ENCODE measurements at regions not wholly inside any gene's neighbourhood (a gene's known extent, or its start where the extent isn't known, plus 50 kb on each side); places are given as distances from the start of the nearest gene placed in this dataset.

DNA sequence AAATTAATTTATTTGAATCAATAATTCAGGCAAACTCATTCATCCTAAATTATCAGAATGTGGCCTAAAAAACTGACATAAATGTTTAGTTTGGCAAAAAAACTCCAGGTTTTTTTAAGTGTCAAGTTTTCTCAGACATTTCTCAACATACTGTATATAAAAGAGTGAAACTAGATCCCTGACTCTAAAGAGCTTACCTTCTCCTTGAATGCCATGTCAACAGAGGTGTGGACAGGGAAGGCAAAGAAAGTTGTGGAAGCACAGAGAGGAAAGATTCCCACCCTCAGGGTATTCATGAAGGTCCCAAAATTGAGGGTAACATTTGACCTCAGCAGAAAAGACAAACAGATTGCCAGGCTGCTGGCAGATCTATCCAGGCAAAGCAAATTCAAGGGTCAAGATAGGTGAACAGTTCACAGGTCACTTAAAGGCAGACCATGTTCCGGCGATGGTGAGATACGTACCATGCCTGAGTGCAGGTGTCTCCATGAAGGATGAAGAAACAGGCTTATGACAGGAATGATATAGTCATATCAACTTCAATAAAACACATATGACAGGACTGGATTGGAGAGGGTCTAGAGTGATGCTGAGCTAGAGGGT is 1638.3 kb upstream of the ZEB2 start:
- DNase-seq: no peak

DNA sequence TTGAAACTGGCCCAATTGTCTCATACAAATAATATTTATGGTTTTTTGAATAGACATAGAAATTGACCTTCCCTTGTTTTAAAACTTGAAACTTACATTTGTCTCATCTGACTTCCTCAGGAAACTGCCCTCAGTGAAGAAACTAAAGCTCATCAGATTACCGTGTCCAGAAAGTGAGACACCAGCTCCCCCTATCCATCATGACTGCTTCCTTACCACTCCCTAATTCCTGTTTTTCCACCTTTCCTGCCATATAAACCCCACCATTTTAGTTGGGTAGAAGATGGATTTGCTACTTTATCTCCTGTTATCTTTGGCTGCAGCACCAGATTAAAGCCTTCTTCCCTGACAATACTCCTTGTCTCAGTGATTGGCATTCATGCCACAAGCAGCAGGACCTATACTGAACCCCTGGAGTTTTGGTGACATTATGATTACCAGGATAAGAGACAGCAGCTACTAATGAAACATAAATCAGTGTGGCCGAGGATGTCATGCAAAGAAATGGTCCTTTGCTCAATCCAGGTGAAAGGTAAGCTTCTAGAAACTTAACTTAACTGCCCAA is 1627.6 kb upstream of the ZEB2 start:
- DNase-seq: no peak

DNA sequence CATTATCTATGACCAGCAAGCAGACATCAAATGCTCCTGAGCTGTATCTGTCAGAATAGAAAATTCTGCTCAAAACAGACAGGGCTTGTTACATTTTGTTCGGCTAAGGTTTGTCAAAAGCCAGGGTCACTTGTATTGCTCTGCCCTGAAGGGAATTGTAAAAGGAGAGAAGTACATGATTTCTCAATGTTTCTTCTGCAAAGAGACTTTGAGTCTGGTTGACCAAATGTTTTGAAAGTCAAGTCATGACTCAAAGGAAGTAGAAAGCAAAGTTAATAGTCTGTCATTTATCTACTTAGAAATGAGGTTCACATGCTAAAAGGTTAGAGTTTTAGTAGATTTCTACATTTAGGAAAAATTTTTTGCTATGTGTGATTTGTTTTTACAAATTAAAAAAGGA is 1624.1 kb upstream of the ZEB2 start:
- no peak for DNase-seq

DNA sequence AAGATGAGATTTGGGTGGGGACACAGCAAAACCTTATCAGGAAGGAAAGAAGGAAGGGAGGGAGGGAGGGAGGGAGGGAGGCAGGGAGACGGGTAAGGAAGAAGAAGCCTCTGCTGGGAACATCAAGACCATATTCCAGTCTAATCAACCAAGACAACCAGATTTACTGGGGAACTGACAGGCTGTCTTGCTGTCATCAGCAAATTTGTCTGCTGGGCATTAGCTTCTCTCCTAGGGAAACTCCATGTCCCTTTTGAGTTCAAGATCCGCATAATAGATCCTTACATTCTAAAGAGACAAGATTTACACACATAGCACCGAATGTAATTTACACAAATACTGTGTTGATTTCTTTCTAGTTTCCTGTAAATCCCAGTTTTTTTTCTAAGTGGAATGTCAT is 1618.9 kb upstream of the ZEB2 start:
- no peak for DNase-seq

DNA sequence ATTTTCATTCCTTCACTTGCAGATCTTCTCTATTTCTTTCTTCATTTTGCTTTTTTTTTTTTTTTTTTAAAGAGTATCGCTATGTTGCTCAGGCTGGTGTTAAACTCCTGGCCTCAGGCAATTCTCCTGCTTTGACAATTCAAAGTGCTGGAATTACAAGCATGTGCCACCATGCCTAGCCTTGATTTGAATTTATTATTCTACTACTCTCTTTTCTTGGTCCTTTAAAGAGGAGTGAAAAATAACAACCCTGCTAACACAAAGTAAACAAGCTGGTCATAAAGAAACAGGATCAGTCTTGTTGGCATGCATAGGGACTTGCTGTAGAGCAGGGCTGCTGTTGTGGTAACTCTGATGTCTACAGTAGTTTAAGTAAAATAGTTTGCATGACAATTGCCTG is 1615.3 kb upstream of the ZEB2 start:
- DNase-seq: no peak

DNA sequence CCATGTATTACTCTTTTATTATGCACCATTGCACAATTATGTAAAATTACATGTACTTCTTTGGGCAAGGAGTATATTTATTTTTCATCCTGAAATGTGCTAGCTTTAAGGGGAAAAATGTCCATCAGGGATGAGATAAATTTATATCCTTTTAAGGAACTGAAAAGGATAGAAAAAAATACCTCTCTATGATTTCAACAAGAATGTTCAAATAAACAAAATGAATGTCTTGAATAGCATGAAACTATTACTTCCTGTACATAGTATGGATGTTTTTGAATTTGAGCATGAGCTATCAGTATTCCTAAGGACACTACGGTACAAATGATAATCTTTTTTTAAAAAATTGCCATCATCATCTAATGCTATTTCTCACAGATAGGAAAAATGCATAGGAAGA is 1611.9 kb upstream of the ZEB2 start:
- DNase-seq: no peak

DNA sequence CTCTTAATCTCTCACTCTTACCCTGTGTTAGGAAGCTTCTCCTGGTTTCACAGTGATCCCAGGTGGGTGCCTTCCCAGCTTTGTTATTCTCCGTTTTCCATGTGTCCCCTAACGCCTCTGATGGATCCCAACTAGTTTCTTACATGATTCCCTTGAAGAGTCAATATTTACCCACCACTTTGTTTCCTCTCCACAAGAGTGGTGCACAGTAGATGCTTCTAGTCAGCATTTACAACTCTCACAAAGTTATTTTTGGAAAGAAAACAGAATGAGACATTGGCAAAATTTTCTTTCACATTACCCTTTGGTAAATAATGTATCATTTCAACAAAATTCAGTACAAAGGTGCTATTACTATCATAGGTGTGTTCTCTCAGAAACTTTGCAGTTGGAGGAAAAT is 1611.1 kb upstream of the ZEB2 start:
- DNase-seq: no peak

DNA sequence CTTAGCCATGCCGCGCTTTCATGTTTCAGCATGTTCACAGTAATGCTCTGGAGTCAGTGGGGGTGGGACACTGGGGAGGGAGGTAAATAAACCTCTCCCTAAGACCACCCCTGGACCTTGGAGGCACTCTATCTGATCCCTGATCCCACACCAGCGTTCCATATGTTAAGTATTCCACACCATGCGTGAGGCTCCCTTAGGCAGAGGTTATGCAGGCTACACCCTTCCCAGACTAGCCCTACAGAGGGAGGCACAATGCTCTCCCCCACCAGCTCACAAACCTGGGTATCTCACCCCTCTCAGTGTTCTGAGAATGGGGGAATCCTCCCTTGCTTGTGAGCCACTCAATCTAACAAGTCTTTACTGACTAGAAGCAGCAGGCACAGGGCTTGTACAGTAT is 1610.4 kb upstream of the ZEB2 start:
- DNase-seq: no peak

DNA sequence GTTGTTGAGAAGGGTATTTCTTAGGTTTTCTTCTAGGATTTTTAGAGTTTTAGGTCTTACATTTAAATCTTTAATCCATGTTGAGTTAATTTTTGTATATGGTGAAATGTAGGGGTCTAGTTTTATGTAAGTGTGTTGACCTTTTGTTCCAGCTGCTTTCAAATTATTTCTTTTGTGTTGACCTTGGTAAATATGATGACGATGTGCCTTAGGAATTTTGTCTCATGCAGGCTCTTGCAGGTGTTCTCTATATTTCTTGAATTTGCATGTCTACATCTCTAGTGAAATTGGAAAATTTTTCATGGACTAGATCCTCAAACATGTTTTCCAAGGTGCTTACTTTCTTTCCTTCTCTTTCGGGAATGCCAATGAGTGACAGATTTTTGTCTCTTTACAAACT is 1609.3 kb upstream of the ZEB2 start:
- no peak for DNase-seq

DNA sequence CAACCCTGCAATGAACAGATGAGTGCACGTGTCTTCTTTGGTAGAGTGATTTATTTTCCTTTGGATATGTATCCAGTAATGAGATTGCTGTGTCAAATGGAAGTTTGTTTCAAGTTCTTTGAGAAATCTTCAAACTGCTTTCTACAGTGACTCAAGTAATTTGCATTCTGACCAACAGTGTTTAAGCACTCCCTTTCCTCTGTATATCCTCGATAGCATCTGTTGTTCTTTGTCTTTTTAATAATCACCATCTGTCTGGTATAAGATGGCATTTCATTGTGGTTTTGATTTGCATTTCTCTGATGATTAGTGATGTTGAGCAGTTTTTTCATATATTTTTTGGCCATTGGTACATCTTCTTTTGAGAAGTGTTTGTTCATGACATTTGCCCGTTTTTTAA is 1608.3 kb upstream of the ZEB2 start:
- no peak for DNase-seq

DNA sequence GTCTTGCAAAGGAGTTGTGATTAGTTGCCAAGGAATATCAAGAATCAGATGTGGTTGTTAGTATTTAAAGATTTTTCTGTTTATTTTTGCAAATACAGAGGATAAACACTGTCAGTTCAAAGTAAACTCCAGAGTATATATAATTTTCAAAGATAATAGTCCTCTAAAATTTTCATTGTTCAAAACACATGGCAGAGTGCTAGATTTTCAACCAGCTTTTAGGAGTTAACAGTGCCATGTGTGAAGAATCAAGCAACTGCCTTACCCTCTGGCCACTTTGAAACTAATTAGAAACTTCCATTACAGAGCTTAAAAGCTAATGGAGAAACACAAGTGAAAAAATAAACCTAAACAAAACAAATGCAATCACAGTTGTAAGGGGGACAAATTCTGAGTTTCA is 1605.6 kb upstream of the ZEB2 start:
- DNase-seq: no peak

DNA sequence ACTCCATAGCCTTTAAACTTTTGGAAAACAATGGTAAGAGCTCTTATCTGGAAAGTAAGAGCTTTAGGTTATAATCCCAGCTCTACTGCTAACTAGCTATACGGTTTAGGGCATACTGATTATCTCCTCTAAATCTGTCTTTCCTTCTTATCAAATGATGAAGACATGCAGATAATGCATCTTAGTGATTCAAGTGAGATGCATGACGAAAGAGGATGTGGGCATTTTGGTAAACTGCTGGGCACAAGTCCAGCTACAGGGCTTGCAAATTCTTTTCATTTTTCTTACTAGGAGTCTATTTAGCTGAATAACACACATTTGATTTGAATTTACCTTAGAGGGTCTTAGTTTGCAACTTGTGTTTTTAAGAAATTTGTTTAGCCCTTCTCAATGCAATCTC is 1604.8 kb upstream of the ZEB2 start:
- no peak for DNase-seq

DNA sequence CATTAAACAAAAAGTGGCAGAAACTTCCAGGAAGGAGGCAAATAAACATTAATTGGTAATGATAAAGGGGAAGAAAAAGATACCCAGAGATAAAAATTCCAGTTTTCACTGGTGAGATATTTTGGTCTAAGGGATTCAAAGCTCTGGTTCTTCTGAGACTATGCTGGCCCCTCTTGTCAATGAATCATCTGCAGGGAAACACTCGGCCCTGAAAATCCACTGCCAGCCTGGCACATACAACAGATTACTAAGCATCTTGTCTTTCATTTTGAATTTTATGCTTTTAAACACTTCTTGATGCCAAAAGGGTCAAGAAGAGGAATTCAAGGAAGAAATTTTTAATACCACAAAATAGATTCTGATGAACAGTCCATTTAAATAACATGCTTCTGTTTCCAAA is 1603.8 kb upstream of the ZEB2 start:
- DNase-seq: no peak

DNA sequence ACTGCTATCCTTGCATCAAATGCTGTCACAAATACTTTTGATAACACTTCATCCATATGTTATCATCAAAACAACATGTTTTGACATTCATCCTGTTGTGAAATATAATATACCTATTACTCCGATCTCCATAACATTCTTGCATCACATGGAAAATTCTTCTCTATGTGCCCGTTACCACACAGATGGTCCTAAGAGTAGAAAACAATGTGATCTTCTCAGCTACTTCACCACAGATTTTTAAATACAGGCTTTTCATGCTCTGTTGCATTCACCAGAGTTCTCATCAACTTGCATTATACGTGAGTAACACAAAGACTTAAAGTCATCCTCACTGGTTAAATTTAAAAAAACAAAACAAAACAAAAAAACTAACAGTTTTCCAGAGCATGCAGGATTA is 1603.3 kb upstream of the ZEB2 start:
- DNase-seq: no peak

DNA sequence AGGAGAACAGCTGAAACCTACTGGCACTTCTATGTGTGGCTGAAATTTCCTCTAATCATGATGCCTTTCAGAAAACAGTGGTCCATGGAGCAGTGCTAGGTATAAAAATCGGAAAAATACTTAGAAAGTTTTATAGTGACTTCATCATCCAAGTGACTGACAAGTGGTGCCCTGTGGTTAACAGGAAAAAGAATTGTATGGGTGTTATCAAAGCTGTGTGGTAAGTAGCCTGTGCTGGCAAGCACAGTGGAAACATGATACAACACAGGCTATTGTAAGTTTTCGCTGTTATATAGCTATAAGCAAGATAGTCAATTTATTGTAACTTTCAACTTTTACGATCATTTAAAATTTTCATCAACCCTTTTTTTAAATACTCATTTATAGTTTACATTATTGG is 1599.7 kb upstream of the ZEB2 start:
- DNase-seq: no peak

DNA sequence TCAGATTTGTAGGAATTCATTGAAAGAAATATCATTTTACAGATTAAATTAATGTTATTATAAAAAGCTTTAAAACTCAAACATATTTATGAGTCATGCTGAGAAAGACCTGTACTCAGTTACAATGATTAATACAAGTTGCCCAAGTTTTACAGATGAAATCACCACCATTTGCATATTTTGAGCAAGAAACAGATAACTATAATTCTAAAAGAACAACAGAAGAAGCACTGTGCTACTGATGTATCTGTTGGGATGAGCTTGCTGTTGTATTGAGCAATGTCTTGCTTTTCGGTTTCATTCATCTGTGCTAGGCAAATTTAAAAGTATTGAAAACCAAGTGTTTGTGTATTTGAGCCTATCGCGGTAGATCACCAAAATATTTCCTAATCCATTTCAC is 1589.1 kb upstream of the ZEB2 start:
- no peak for DNase-seq

DNA sequence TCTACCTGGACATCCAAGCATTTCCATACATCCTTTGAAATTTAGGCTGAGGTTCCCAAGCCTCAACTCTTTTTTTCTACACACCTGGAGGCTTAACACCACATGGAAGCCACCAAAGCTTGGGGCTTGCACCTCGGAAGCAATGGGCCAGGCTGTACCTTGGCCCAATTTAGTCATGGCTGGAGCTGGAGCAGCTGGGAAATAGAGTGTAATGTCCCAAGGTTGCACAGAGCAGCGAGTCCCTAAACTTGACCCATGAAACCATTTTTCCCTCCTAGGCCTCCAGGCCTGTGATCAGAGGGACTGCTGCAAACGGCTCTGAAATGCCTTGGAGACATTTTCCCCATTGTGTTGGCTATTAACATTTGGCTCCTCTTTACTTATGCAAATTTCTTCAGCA is 1574.3 kb upstream of the ZEB2 start:
- no peak for DNase-seq

DNA sequence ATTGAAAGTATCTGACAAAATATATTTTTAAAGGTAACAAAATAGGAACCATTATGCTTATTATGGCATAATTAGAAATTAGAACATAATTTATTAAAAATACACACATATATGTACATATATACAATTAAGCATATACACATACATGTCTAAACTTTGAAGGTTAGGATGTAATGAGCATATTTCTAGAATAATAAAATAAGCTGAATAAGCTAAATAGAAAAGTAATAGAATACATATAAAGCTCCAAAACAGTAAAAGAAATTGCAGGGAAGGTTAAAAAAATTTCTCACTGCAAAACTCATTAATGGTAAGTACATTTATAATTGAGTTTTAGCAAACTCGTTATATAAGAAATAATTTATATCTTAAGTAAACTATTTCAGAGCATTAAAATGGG is 1561.5 kb upstream of the ZEB2 start:
- DNase-seq: no peak

DNA sequence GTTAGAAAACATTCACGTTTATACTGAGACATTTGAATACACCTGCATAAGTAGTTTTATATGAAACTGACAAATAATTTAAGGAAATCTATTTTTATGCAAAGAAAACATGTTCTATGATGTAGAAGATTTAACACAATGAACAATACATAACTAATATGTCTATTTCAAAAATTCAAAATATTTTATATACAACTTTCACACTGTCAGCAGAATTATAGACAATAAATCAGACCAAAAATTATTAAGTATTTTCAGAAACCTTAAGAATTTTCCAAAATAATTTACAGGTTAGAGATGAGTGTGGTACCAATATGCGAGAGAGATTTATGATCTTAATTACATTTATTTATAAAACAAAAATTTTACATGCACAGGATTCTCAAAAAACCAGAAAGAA is 1561.0 kb upstream of the ZEB2 start:
- DNase-seq: no peak

DNA sequence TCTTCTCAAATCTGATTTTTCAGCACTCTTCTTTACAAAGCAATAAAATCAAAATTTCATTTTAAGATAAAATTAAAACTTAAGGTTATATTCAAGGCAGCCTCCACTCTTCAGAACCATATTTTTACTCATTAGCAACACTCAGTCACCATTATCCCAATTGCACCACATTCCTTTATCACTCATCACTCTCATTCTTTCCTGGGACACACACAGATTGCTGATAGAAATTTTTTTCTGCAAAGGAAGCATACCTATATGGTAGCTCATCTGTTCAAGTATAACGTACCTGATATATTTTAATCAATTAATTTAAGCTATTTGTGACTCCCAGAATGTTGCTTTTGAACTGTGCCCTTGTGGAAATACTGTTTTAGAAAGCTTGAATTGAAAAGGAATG is 1559.3 kb upstream of the ZEB2 start:
- no peak for DNase-seq

DNA sequence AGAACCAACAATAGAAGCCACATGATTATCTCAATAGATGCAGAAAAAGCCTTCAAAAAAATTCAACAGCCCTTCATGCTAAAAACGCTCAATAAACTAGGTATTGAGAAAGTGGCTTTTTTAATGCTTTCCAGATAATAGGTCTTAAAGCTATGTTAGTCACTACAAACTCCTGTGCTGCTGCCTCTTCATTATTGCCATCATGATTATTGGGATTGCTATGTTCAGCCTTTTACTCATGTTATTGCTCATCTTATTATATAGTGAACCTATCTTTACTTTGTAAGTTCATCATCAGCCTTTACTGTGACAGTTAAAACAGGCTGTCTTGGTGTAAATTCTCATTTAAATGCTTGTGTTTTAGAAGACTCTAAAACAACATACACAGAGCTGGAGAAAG is 1557.2 kb upstream of the ZEB2 start:
- no peak for DNase-seq

DNA sequence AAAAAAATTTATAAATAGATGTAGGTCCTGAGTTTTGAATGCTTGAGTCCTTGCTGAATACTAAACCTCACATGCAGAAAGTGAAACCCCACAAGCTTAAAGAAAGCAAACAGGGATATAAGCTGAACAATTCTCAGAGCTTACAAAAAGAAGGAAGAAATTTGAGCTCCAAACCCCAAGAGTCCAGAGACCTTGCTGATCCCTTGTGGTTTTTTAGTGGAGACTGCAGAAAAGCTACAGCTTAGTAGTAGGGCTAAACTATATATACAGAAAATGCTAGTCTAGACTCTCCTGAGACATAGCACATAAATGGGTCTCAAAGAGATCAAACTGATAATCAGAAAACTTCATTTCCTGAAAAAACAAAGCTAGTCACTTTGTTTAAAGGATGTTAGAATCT is 1548.1 kb upstream of the ZEB2 start:
- DNase-seq: no peak

DNA sequence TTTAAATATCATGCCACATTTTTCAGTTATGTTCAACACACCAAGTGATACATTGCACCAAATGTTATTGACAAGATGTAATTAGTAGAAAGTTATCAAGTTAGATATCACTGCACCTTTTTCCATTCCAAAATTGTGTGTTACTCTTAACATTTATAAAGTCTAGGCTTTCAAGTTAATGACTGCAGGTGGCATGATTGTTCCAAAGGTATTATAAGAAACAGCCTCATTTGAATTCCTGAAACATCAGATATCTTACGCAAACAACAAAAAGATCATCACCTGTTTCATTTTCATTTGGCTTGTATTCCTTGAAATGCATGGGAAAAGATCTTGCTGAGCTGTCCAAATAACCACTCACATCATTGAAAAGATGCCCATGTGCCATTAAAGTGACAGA is 1528.2 kb upstream of the ZEB2 start:
- no peak for DNase-seq

DNA sequence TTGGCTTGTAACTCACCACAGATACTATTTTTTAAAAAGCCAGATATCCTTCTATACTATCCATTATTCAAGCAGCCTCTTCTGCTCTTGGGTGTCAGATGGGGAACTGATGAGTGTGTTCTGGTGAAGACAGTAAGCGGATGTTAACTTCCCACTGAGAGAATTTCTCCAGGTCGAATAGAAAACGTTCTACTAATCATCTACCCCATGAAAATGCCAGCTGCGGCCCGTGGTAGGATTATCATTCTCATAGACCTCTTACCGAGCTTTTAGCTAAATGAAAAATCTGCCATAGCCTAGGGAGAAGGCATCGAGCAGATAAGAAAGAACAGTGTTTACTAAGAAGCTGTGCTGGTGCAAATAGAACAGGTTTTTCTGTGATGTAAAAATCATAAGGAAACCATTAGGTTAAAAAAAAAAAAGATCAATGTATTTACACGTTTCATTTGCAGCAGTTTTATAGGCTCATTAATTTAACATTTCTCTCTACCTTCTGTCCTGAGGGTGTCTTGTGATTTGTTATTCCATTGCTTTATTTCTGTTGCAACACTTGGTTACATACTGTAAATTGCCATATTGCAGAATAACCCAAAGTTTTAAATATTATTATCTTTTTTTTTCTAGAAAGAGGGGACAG is 1521.5 kb upstream of the ZEB2 start:
- no peak for DNase-seq

DNA sequence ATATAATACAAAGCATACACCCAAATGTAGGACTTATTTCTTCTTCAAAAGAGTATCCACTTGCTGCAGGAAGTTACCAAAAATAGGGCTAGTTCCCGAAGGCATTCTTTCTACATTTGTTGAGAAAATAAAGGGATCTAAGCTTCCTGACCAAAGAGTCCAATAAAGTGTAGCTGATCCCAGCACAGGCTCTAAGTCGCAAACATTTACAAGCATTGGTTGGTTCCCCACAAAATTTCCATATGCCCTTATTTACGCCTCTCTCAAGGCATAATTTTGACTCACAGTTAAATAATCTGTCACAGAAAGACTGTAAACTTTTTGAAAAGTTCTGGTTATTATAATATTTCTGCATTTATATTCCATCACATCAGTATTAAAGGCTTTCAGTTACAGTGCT is 1520.1 kb upstream of the ZEB2 start:
- no peak for DNase-seq
